ENCODE measurements at regions not wholly inside any gene's neighbourhood (a gene's known extent, or its start where the extent isn't known, plus 50 kb on each side); places are given as distances from the start of the nearest gene placed in this dataset.

DNA sequence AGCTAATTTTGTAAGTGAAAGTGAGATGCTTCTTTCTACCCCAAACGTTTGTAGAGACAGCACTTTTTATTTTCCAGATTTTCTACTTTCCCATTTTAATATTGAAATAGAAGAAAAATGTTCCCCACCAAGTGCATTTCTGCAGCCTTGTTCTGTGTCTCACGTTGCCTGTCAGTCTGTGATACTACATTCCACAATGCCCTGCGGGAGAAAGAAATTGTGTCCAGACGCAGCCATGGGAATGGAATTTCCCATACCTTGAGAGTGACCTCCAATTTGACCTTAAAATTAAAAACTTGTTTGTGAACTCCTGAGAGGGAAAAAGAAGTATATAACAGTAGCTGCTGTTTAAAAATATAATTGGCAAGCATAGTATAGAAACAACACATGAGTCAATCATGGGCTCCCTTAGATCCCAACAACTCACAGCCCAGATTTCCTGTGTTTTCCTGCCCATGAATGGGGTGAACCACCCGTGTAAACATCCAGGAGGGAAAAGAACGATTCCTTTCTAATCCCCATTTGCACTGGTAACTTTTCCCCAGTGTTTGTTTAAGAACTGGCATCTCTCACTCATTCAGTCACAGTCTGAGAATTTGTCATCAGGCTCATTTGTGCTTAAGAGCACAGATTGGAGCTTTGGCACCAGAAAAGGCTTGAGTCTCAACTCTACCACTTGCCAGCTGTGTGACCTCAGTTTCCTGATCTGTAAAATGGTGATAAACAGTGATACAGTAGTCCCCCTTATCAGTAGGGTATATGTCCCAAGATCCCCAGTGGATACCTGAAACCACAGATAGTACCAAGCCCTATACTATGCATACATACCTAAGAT is 166.1 kb upstream of the ZNF521 start:
- Histone ChIP-seq H3K4me1 (no peaks in the 10 kb centered on the region), H3K27me3 (no peaks in the 10 kb centered on the region), H3K4me3 (no peak overlapping the region), H3K9me3 (no peaks in the 10 kb centered on the region), H3K36me3 (no peaks in the 10 kb centered on the region), H3K27ac (no peak overlapping the region)
- DNase-seq (no peak), ATAC-seq (ENCODE audit: low FRiP score in 2 of 2) (no peak)
- WGBS, 2 donors, result 23 to 38% methylated on average over 6 of the region's 6 CpGs
- TF ChIP-seq POLR2AphosphoS5 (IDR thresholded peaks at IDR 0.05) (no peak), POLR2A (IDR thresholded peaks at IDR 0.05) (no peak), EP300 (IDR thresholded peaks at IDR 0.05) (no peak)
- TF ChIP-seq, protein P1, sequence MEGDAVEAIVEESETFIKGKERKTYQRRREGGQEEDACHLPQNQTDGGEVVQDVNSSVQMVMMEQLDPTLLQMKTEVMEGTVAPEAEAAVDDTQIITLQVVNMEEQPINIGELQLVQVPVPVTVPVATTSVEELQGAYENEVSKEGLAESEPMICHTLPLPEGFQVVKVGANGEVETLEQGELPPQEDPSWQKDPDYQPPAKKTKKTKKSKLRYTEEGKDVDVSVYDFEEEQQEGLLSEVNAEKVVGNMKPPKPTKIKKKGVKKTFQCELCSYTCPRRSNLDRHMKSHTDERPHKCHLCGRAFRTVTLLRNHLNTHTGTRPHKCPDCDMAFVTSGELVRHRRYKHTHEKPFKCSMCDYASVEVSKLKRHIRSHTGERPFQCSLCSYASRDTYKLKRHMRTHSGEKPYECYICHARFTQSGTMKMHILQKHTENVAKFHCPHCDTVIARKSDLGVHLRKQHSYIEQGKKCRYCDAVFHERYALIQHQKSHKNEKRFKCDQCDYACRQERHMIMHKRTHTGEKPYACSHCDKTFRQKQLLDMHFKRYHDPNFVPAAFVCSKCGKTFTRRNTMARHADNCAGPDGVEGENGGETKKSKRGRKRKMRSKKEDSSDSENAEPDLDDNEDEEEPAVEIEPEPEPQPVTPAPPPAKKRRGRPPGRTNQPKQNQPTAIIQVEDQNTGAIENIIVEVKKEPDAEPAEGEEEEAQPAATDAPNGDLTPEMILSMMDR (IDR thresholded peaks at IDR 0.05), result no peak

DNA sequence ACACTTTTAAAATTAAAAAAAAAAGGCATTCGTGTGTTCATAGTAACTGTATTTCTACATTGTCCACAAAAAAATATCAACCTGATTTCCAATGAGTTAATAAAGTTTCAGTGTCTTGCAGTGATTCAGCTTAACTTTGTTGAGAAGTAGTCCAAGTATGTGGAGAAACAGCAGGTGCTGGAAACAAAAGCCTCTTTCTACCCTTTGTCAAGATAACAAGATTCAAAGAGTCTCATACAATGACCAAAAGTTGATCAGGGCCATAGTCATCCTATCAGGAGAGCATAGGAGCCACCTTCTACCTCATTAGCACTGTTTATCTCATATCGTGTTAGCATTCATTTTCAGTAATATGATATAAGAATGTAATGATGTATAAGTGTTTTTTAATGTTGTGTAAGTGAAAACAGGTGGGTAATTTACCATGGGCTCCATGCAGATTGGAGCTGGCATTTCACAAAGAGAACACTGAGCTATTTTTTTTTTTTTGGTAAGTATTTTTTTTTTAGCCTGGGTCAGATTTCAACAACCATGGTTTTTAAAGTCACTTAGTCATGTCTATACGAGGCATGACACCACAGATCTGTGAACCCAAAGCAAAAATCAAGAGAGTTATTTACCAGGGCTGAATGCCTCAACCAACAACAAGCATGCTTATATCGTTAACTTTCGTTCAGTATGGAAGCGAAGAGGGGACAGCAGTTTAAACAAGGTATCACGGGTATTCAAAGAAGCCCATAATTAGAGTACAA is 165.0 kb upstream of the ZNF521 start:
- no peak for ATAC-seq (ENCODE audit: low FRiP score in 2 of 2)
- WGBS, 2 donors, result 76 to 77% methylated on average over 7 of the region's 7 CpGs

DNA sequence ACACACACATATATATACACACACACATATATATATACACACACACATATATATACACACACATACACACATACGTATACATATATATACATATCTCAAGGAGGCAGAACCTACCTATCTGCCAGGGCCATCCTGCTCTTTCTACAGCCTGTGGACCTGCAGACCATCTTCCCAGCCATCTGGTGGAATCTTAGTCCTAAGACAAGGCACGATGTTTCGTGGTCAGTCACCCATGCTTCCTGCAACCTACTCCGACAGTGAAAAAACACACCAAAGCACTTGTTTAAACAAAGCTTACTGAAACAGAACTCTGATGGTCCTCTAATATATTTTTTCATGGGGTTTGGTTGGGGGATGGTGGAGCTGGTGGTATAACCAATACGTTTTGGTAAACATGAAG is 164.2 kb upstream of the ZNF521 start:
- no peaks in the 10 kb centered on the region for H3K4me1 ChIP-seq
- ATAC-seq (ENCODE audit: low FRiP score in 2 of 2), result no peak
- no peaks in the 10 kb centered on the region for H3K36me3 ChIP-seq
- WGBS, 2 donors, result 68 to 73% methylated on average over 5 of the region's 5 CpGs
- TF ChIP-seq, protein P1 (IDR thresholded peaks at IDR 0.05), result no peak
- TF ChIP-seq POLR2AphosphoS5 (IDR thresholded peaks at IDR 0.05), result no peak
- no peak for TF ChIP-seq POLR2A (IDR thresholded peaks at IDR 0.05)
- no peak for TF ChIP-seq EP300 (IDR thresholded peaks at IDR 0.05)
- no peaks in the 10 kb centered on the region for H3K27me3 ChIP-seq
- DNase-seq, result no peak
- no peak overlapping the region for H3K4me3 ChIP-seq
- H3K9me3 ChIP-seq, result no peaks in the 10 kb centered on the region
- no peak overlapping the region for H3K27ac ChIP-seq

More for the DNA sequence above, 165.0 kb upstream of the ZNF521 start:
- Histone ChIP-seq H3K27me3 (no peaks in the 10 kb centered on the region), H3K36me3 (no peaks in the 10 kb centered on the region), H3K9me3 (no peaks in the 10 kb centered on the region), H3K4me1 (no peaks in the 10 kb centered on the region), H3K4me3 (no peak overlapping the region), H3K27ac (no peak overlapping the region)
- TF ChIP-seq, protein P1 (IDR thresholded peaks at IDR 0.05), result no peak
- TF ChIP-seq EP300 (IDR thresholded peaks at IDR 0.05) (no peak), POLR2A (IDR thresholded peaks at IDR 0.05) (no peak), POLR2AphosphoS5 (IDR thresholded peaks at IDR 0.05) (no peak)
- no peak for DNase-seq

DNA sequence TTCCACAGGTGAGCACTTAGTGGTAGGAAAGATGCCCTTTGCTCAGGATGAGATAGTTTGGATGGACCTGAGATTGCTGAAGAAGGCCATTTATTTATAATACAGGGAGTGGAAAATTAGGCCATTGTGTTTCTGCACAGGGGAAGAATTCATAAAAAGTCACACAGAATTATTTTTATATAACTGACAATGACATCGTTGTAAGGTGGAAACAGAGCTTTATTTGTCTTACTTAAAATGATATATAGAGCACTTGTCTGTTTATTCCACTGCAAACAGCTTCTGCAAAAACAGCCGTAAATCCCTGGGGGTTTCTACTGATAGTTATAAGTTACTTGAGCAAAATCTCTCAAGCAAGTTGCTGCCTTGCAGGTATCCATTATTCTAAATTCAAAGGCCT is 158.1 kb upstream of the ZNF521 start:
- no peak overlapping the region for H3K27ac ChIP-seq
- no peak overlapping the region for H3K4me3 ChIP-seq
- no peak for DNase-seq
- WGBS, 2 donors, result 76 to 84% methylated on average over 2 of the region's 2 CpGs
- H3K9me3 ChIP-seq, result no peaks in the 10 kb centered on the region
- TF ChIP-seq EP300 (IDR thresholded peaks at IDR 0.05), result no peak
- no peak for TF ChIP-seq POLR2A (IDR thresholded peaks at IDR 0.05)
- TF ChIP-seq, protein P1 (IDR thresholded peaks at IDR 0.05), result no peak
- no peak for TF ChIP-seq POLR2AphosphoS5 (IDR thresholded peaks at IDR 0.05)
- no peaks in the 10 kb centered on the region for H3K4me1 ChIP-seq
- no peaks in the 10 kb centered on the region for H3K36me3 ChIP-seq
- H3K27me3 ChIP-seq, result no peaks in the 10 kb centered on the region
- no peak for ATAC-seq (ENCODE audit: low FRiP score in 2 of 2)
